ENCODE measurements at regions not wholly inside any gene's neighbourhood (a gene's known extent, or its start where the extent isn't known, plus 50 kb on each side); places are given as distances from the start of the nearest gene placed in this dataset.

DNA sequence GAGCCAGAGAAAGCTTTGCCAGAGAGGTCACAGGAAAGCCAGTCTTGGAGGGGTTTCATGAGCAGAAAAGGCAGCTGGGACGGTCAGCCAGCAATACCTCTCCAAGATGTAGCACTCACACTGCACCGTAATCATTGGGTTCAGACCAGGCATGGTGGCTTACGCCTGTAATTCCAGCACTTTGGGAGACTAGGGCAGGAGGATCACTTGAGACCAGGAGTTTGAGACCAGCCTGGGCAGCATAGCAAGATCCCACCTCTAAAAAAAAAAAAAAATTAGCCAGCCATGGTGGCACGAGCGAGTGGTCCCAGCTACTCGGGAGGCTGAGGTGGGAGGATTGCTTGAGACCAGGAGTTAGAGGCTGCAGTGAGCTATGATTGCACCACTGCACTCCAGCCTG, 90.2 kb upstream of the CUX1 start:
- TF ChIP-seq EZH2phosphoT487 (IDR thresholded peaks at IDR 0.05; ENCODE audit: low read depth), result no peak
- TF ChIP-seq, protein P1, sequence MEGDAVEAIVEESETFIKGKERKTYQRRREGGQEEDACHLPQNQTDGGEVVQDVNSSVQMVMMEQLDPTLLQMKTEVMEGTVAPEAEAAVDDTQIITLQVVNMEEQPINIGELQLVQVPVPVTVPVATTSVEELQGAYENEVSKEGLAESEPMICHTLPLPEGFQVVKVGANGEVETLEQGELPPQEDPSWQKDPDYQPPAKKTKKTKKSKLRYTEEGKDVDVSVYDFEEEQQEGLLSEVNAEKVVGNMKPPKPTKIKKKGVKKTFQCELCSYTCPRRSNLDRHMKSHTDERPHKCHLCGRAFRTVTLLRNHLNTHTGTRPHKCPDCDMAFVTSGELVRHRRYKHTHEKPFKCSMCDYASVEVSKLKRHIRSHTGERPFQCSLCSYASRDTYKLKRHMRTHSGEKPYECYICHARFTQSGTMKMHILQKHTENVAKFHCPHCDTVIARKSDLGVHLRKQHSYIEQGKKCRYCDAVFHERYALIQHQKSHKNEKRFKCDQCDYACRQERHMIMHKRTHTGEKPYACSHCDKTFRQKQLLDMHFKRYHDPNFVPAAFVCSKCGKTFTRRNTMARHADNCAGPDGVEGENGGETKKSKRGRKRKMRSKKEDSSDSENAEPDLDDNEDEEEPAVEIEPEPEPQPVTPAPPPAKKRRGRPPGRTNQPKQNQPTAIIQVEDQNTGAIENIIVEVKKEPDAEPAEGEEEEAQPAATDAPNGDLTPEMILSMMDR (IDR thresholded peaks at IDR 0.05; ENCODE audit: low read depth, low read length), result no peak

All from OCI-LY3 (cell line).